ENCODE measurements at regions not wholly inside any gene's neighbourhood (a gene's known extent, or its start where the extent isn't known, plus 50 kb on each side); places are given as distances from the start of the nearest gene placed in this dataset.

- H3K36me3 ChIP-seq: no peaks in the 10 kb centered on the region
- peaks cover 7% of the 10 kb centered on the region for H3K9me3 Mint-ChIP-seq
- no peak overlapping the region for H3K4me2 ChIP-seq
These were observed 78.6 kb upstream of the HDAC9 start for GRCh38 chr7:18416988-18417387.

GRCh38 chr7:18419456-18419855 lies 76.1 kb upstream of the HDAC9 start:
- Histone ChIP-seq H3K27me3 (no peaks in the 10 kb centered on the region), H3K79me2 (ENCODE audit: low read depth) (no peaks in the 10 kb centered on the region), H3K9ac (no peak overlapping the region), H3K36me3 (no peaks in the 10 kb centered on the region), H3K4me2 (no peak overlapping the region), H3K4me3 (no peak overlapping the region), H3K9me3 (ENCODE audit: low read depth) (peaks cover 6% of the 10 kb centered on the region), H3F3A (ENCODE audit: low read depth) (peaks cover 22% of the 10 kb centered on the region), H3K4me1 (peaks cover 46% of the 10 kb centered on the region), H4K20me1 (ENCODE audit: low read depth) (no peaks in the 10 kb centered on the region), H3K27ac (no peak overlapping the region), H2AFZ (replicated peaks) (no peak overlapping the region)
- H3K4me1 Mint-ChIP-seq: peaks cover 29% of the 10 kb centered on the region
- H3K27me3 Mint-ChIP-seq (ENCODE audit: insufficient read depth, low read depth): no peaks in the 10 kb centered on the region
- TF ChIP-seq CTCF (IDR thresholded peaks at IDR 0.05): no peak
- TF ChIP-seq EZH2 (IDR thresholded peaks at IDR 0.05): no peak
- TF ChIP-seq EZH2phosphoT487 (IDR thresholded peaks at IDR 0.05): no peak
- H3K9me3 Mint-ChIP-seq: peaks cover 7% of the 10 kb centered on the region
- H3K4me3 Mint-ChIP-seq: no peak overlapping the region
- H3K36me3 Mint-ChIP-seq: no peaks in the 10 kb centered on the region
- H3K27ac Mint-ChIP-seq: peak overlapping the region; percentile 36
- no peak for DNase-seq (ENCODE audit: low spot score)

More at GRCh38 chr7:18416988-18417387, 78.6 kb upstream of the HDAC9 start:
- no peaks in the 10 kb centered on the region for H3K27me3 ChIP-seq
- H3K9ac ChIP-seq: no peak overlapping the region
- Mint-ChIP-seq H3K36me3 (no peaks in the 10 kb centered on the region), H3K4me1 (peaks cover 17% of the 10 kb centered on the region), H3K27me3 (ENCODE audit: insufficient read depth, low read depth) (no peaks in the 10 kb centered on the region), H3K27ac (no peak overlapping the region), H3K4me3 (no peak overlapping the region)
- H4K20me1 ChIP-seq (ENCODE audit: low read depth): no peaks in the 10 kb centered on the region
- H3K9me3 ChIP-seq (ENCODE audit: low read depth): peaks cover 6% of the 10 kb centered on the region
- no peak overlapping the region for H3K4me3 ChIP-seq
- no peaks in the 10 kb centered on the region for H3K79me2 ChIP-seq (ENCODE audit: low read depth)
- peaks cover 18% of the 10 kb centered on the region for H3F3A ChIP-seq (ENCODE audit: low read depth)
- no peak for DNase-seq (ENCODE audit: low spot score)
- TF ChIP-seq EZH2 (IDR thresholded peaks at IDR 0.05) (no peak), CTCF (IDR thresholded peaks at IDR 0.05) (no peak), EZH2phosphoT487 (IDR thresholded peaks at IDR 0.05) (no peak)
- no peak overlapping the region for H2AFZ ChIP-seq (replicated peaks)
- no peak overlapping the region for H3K27ac ChIP-seq
- H3K4me1 ChIP-seq: peaks cover 32% of the 10 kb centered on the region

- Histone ChIP-seq H2AFZ (replicated peaks) (no peak overlapping the region), H3K9me3 (ENCODE audit: low read depth) (peaks cover 6% of the 10 kb centered on the region), H3K79me2 (ENCODE audit: low read depth) (no peaks in the 10 kb centered on the region), H3K4me3 (no peak overlapping the region), H3K27me3 (no peaks in the 10 kb centered on the region), H3K36me3 (no peaks in the 10 kb centered on the region), H4K20me1 (ENCODE audit: low read depth) (no peaks in the 10 kb centered on the region), H3K27ac (no peak overlapping the region), H3K4me2 (no peak overlapping the region), H3K9ac (no peak overlapping the region), H3K4me1 (peaks cover 40% of the 10 kb centered on the region), H3F3A (ENCODE audit: low read depth) (peaks cover 16% of the 10 kb centered on the region)
- DNase-seq (ENCODE audit: low spot score): no peak
- Mint-ChIP-seq H3K27ac (no peak overlapping the region), H3K4me3 (no peak overlapping the region), H3K27me3 (ENCODE audit: insufficient read depth, low read depth) (no peaks in the 10 kb centered on the region), H3K9me3 (peaks cover 7% of the 10 kb centered on the region), H3K36me3 (no peaks in the 10 kb centered on the region), H3K4me1 (peaks cover 29% of the 10 kb centered on the region)
- TF ChIP-seq EZH2phosphoT487 (IDR thresholded peaks at IDR 0.05) (no peak), EZH2 (IDR thresholded peaks at IDR 0.05) (no peak), CTCF (IDR thresholded peaks at IDR 0.05) (no peak)
These were observed 75.4 kb upstream of the HDAC9 start for GRCh38 chr7:18420108-18420507.

Measured in neural progenitor cell (in vitro differentiated cells).